H1 (cell line): ENCODE measurements at regions not wholly inside any gene's neighbourhood (a gene's known extent, or its start where the extent isn't known, plus 50 kb on each side); places are given as distances from the start of the nearest gene placed in this dataset.

ENCODE experiments used
- CTCF ChIA-PET: fragments of 300-600 bp; sonication (Branson Sonifier 250); formaldehyde crosslinking; loops from one replicate; lab custom pipeline; 2021; ENCODE audit not compliant: partially characterized antibody; lab: Charles Lee
- POLR2A ChIA-PET: fragments of 300-600 bp; sonication (Branson Sonifier 250); formaldehyde crosslinking; loops from one replicate; lab custom pipeline; 2021; ENCODE audit warnings: inconsistent platforms; ENCODE audit not compliant: partially characterized antibody; lab: Charles Lee
- DNase-seq, 2 experiments: peaks; one replicate each; pipeline versions ENCODE4 v3.0.0 to v3.0.0-alpha.2; 2010 to 2022; ENCODE audit warnings: low spot score in 2 of 2, low read depth in 1 of 2, mixed read lengths in 1 of 2
- FAIRE-seq: peaks from 2 replicates; lab custom pipeline; 2011; peaks lifted over from hg19 to GRCh38; lab: Jason Lieb, UNC
- H2AFZ ChIP-seq: 2 replicates; pipeline ENCODE4 v1.8.1; 2012; ENCODE audit warnings: low read length, inconsistent platforms
- H2AK5ac ChIP-seq: 2 replicates; pipeline ENCODE4 v1.6.1; 2013; ENCODE audit warnings: low read depth, low read length
- H2BK120ac ChIP-seq: replicated peaks from 2 replicates; pipeline ENCODE3; 2013; ENCODE audit warnings: low read depth, low read length, inconsistent platforms
- H2BK12ac ChIP-seq: 2 replicates; pipeline ENCODE4 v1.6.1; 2013; ENCODE audit warnings: low read depth, low read length
- H2BK15ac ChIP-seq: 2 replicates; pipeline ENCODE4 v1.6.1; 2013; ENCODE audit warnings: low read length
- H2BK20ac ChIP-seq: 2 replicates; pipeline ENCODE4 v1.6.1; 2013; ENCODE audit warnings: low read length
- H2BK5ac ChIP-seq: 2 replicates; pipeline ENCODE4 v1.6.1; 2013; ENCODE audit warnings: low read depth, low read length
- H3K14ac ChIP-seq: 2 replicates; pipeline ENCODE4 v1.6.1; 2013; ENCODE audit warnings: inconsistent platforms; ENCODE audit not compliant: insufficient read length
- H3K18ac ChIP-seq: 2 replicates; pipeline ENCODE4 v1.6.1; 2013; ENCODE audit warnings: low read length; ENCODE audit errors: extremely low read depth
- H3K23ac ChIP-seq: 2 replicates; pipeline ENCODE4 v1.6.1; 2013; ENCODE audit warnings: inconsistent platforms; ENCODE audit not compliant: insufficient read length
- H3K23me2 ChIP-seq: 2 replicates; pipeline ENCODE4 v1.6.1; 2013; ENCODE audit warnings: low read depth, low read length
- H3K27ac ChIP-seq: 2 replicates; pipeline ENCODE4 v1.6.1; 2011; ENCODE audit warnings: low read depth, low read length, inconsistent platforms
- H3K27me3 ChIP-seq, 4 experiments: replicated peaks in 1 of 4; 1 replicate in 1 of 4; 2 replicates in 3 of 4; pipeline versions ENCODE4 v1.6.1 to v1.8.1; 2011 to 2013; ENCODE audit warnings: low read length in 3 of 4, mild to moderate bottlenecking in 3 of 4, inconsistent platforms in 2 of 4, mixed read lengths in 2 of 4, moderate library complexity in 1 of 4; ENCODE audit not compliant: control insufficient read depth in 3 of 4, insufficient read depth in 3 of 4; ENCODE audit errors: extremely low read depth in 1 of 4
- H3K36me3 ChIP-seq, 4 experiments: 2 replicates each; pipeline versions ENCODE4 v1.6.1 to v1.8.1; 2011 to 2013; ENCODE audit warnings: mild to moderate bottlenecking in 4 of 4, low read length in 3 of 4, moderate library complexity in 2 of 4, control low read depth in 1 of 4, inconsistent platforms in 1 of 4; ENCODE audit not compliant: insufficient read depth in 4 of 4, control insufficient read depth in 2 of 4
- H3K4ac ChIP-seq: replicated peaks from 2 replicates; pipeline ENCODE3; 2013; ENCODE audit warnings: low read length, low read depth, mixed read lengths, inconsistent platforms; ENCODE audit not compliant: insufficient read length
- H3K4me1 ChIP-seq, 4 experiments: replicated peaks in 1 of 4; 1 replicate in 1 of 4; 2 replicates in 3 of 4; pipeline versions ENCODE4 v1.6.1 to v1.8.1; 2011 to 2013; ENCODE audit warnings: low read length in 3 of 4, inconsistent platforms in 2 of 4, mixed read lengths in 1 of 4; ENCODE audit not compliant: insufficient read depth in 4 of 4, control insufficient read depth in 3 of 4
- H3K4me2 ChIP-seq, 2 experiments: 2 replicates each; pipeline versions ENCODE4 v1.6.1 to v1.8.1; 2011 to 2013; ENCODE audit warnings: low read depth in 2 of 2, low read length in 2 of 2, control low read depth in 1 of 2, inconsistent platforms in 1 of 2, mild to moderate bottlenecking in 1 of 2; ENCODE audit not compliant: insufficient read depth in 1 of 2
- H3K4me3 ChIP-seq, 4 experiments: fragments of 200-600, 300-600 bp in 1 of 4; sonication (generic), shearing (Covaris generic), sonication (Bioruptor Twin) in 1 of 4; 2 replicates each; pipeline versions ENCODE4 v1.5.1 to v1.8.1; 2011 to 2016; ENCODE audit warnings: low read length in 4 of 4, low read depth in 3 of 4, control low read depth in 2 of 4, inconsistent platforms in 2 of 4, mild to moderate bottlenecking in 2 of 4, mixed read lengths in 1 of 4, moderate library complexity in 1 of 4; ENCODE audit not compliant: insufficient read depth in 2 of 4; ENCODE audit errors: extremely low read depth in 1 of 4
- H3K56ac ChIP-seq: replicated peaks from 2 replicates; pipeline ENCODE3; 2013; ENCODE audit warnings: low read depth, mild to moderate bottlenecking, mixed read lengths, low read length, inconsistent platforms; ENCODE audit not compliant: insufficient read length
- H3K79me1 ChIP-seq: 2 replicates; pipeline ENCODE4 v1.6.1; 2013; ENCODE audit warnings: low read depth, low read length, control low read depth
- H3K79me2 ChIP-seq, 2 experiments: 2 replicates each; pipeline versions ENCODE4 v1.6.1 to v1.8.1; 2012 to 2013; ENCODE audit warnings: low read length in 2 of 2, mild to moderate bottlenecking in 2 of 2, inconsistent platforms in 1 of 2; ENCODE audit not compliant: insufficient read depth in 2 of 2, control insufficient read depth in 1 of 2
- H3K9ac ChIP-seq, 4 experiments: replicated peaks in 1 of 4; 1 replicate in 1 of 4; 2 replicates in 3 of 4; pipeline versions ENCODE4 v1.6.1 to v1.8.1; 2011 to 2013; ENCODE audit warnings: low read depth in 3 of 4, low read length in 3 of 4, control low read depth in 2 of 4, mild to moderate bottlenecking in 2 of 4, moderate library complexity in 2 of 4, inconsistent platforms in 1 of 4; ENCODE audit errors: extremely low read depth in 1 of 4
- H3K9me3 ChIP-seq, 2 experiments: 2 replicates each; pipeline versions ENCODE4 v1.6.1 to v1.8.1; 2012 to 2013; ENCODE audit warnings: mild to moderate bottlenecking in 2 of 2, moderate library complexity in 2 of 2, control low read depth in 1 of 2, inconsistent platforms in 1 of 2, low read depth in 1 of 2, low read length in 1 of 2, mixed read lengths in 1 of 2; ENCODE audit not compliant: insufficient read depth in 2 of 2
- H4K20me1 ChIP-seq, 2 experiments: replicated peaks in 1 of 2; 2 replicates each; pipeline versions ENCODE3 to v1.8.1; 2011 to 2013; ENCODE audit warnings: inconsistent platforms in 2 of 2, low read length in 2 of 2, mild to moderate bottlenecking in 1 of 2; ENCODE audit not compliant: insufficient read depth in 2 of 2, control insufficient read depth in 1 of 2
- H4K5ac ChIP-seq: 2 replicates; pipeline ENCODE4 v1.6.1; 2013; ENCODE audit warnings: low read length, low read depth, mixed read lengths, inconsistent platforms; ENCODE audit not compliant: insufficient read length
- H4K8ac ChIP-seq: 2 replicates; pipeline ENCODE4 v1.8.0; 2013; ENCODE audit warnings: mild to moderate bottlenecking, moderate library complexity, low read length, inconsistent platforms; ENCODE audit not compliant: insufficient read depth; ENCODE audit errors: extremely low read depth
- H4K91ac ChIP-seq: replicated peaks from 2 replicates; pipeline ENCODE3; 2013; ENCODE audit warnings: low read length, mixed read lengths, inconsistent platforms; ENCODE audit not compliant: insufficient read length
- CHD1 ChIP-seq: IDR thresholded peaks from 2 replicates; pipeline ENCODE4 v1.6.1; 2012; ENCODE audit warnings: low read depth, low read length, improper control_type of control experiment
- E2F6 ChIP-seq: IDR thresholded peaks from 2 replicates; pipeline ENCODE4 v1.6.1; 2012; ENCODE audit warnings: inconsistent platforms
- EGR1 ChIP-seq: IDR thresholded peaks from 2 replicates; pipeline ENCODE4 v1.6.1; 2011; ENCODE audit warnings: low read depth, low read length, borderline replicate concordance
- GTF2F1 ChIP-seq: IDR thresholded peaks from 2 replicates; pipeline ENCODE4 v1.6.1; 2012; ENCODE audit warnings: low read depth, low read length, improper control_type of control experiment, borderline replicate concordance
- NANOG ChIP-seq: IDR thresholded peaks from 2 replicates; pipeline ENCODE4 v1.6.1; 2011; ENCODE audit warnings: low read length, low read depth, mild to moderate bottlenecking, inconsistent platforms; ENCODE audit not compliant: insufficient read depth, poor library complexity, severe bottlenecking
- PHF8 ChIP-seq: fragments of 200-600 bp; sonication (generic); conservative IDR thresholded peaks from 2 replicates; pipeline ENCODE4 v1.7.1; 2012; ENCODE audit warnings: low read depth, mild to moderate bottlenecking, inconsistent platforms, low read length, moderate library complexity
- RAD21 ChIP-seq, 2 experiments: IDR thresholded peaks in 1 of 2; conservative IDR thresholded peaks in 1 of 2; 2 replicates each; pipeline ENCODE4 v1.6.1; 2011; ENCODE audit warnings: low read depth in 2 of 2, low read length in 2 of 2, improper control_type of control experiment in 1 of 2, inconsistent platforms in 1 of 2, mild to moderate bottlenecking in 1 of 2, moderate library complexity in 1 of 2
- RXRA ChIP-seq: IDR thresholded peaks from 2 replicates; pipeline ENCODE4 v1.6.1; 2011; ENCODE audit warnings: low read depth, mild to moderate bottlenecking, low read length, moderate library complexity; ENCODE audit not compliant: insufficient read depth
- TAF1 ChIP-seq: IDR thresholded peaks from 2 replicates; pipeline ENCODE4 v1.6.1; 2011; ENCODE audit warnings: mild to moderate bottlenecking, low read depth, low read length
- TCF12 ChIP-seq: IDR thresholded peaks from 2 replicates; pipeline ENCODE4 v1.6.1; 2011; ENCODE audit warnings: low read depth, mild to moderate bottlenecking, low read length
- USF2 ChIP-seq: IDR thresholded peaks from 2 replicates; pipeline ENCODE4 v1.6.1; 2011; ENCODE audit warnings: low read length, improper control_type of control experiment
- WGBS, 2 experiments: shearing (Covaris generic) in 1 of 2; methylation state at CpG; one replicate each; pipeline versions ENCODE4 v1.1.6 to v1.1.7; 2013 to 2015; ENCODE audit warnings: low lambda C conversion rate in 2 of 2, mixed read lengths in 2 of 2, inconsistent platforms in 1 of 2, low coverage in 1 of 2, missing lambda C conversion rate in 1 of 2; ENCODE audit not compliant: insufficient replicate concordance in 2 of 2, insufficient coverage in 1 of 2, insufficient read length in 1 of 2; ENCODE audit errors: extremely low coverage in 1 of 2, missing lambda C conversion rate in 1 of 2; 5-methylcytosine and 5-hydroxymethylcytosine counted together

- Histone ChIP-seq H3K27ac (no peak overlapping the region), H3K36me3 (no peaks in the 10 kb centered on the region), H3K23ac (no peak overlapping the region), H3K9ac (no peak overlapping the region), H3K79me1 (no peaks in the 10 kb centered on the region), H2BK120ac (no peak overlapping the region), H2BK5ac (no peak overlapping the region), H4K8ac (no peak overlapping the region), H4K91ac (no peak overlapping the region), H4K5ac (no peak overlapping the region), H3K56ac (no peak overlapping the region), H2BK20ac (no peak overlapping the region), H4K20me1 (no peaks in the 10 kb centered on the region), H2BK12ac (no peak overlapping the region), H2AFZ (no peak overlapping the region), H3K18ac (no peak overlapping the region), H3K4me3 (no peak overlapping the region), H3K27me3 (no peaks in the 10 kb centered on the region; a peak in 1 of 7 replicates), H3K9me3 (no peaks in the 10 kb centered on the region), H3K14ac (no peak overlapping the region), H3K4me2 (no peak overlapping the region), H2BK15ac (no peak overlapping the region), H3K4me1 (peaks cover 4 to 11% (median 6%) of the 10 kb centered on the region in 4 experiments; a peak in 5 of 7 replicates), H3K23me2 (no peaks in the 10 kb centered on the region), H2AK5ac (no peak overlapping the region), H3K4ac (no peak overlapping the region), H3K79me2 (no peaks in the 10 kb centered on the region)
- CTCF ChIA-PET, result no interaction called here
- no peak for TF ChIP-seq E2F6
- no peak for TF ChIP-seq RAD21 (IDR thresholded peaks at IDR 0.05 in 1 of 2, conservative IDR thresholded peaks at IDR 0.05 in 1 of 2; ENCODE audit: low read depth in 2 of 2, low read length in 2 of 2)
- no peak for TF ChIP-seq CHD1
- no peak for TF ChIP-seq GTF2F1
- no peak for TF ChIP-seq EGR1
- TF ChIP-seq TAF1, result no peak
- TF ChIP-seq TCF12, result no peak
- TF ChIP-seq PHF8, result no peak
- TF ChIP-seq NANOG, result no peak
- TF ChIP-seq USF2, result no peak
- no peak for TF ChIP-seq RXRA
- POLR2A ChIA-PET, result no interaction called here
- DNase-seq (no peak), FAIRE-seq (no peak)
- WGBS, 2 experiments, result 91% methylated on average over 2 of the region's 2 CpGs; no CpG with 5 or more reads in 1 of the 2 experiments
Observed at GRCh38 chr6:146909886-146910285, 294.3 kb upstream of the STXBP5 start.
